Loucy (cell line): ENCODE measurements at regions not wholly inside any gene's neighbourhood (a gene's known extent, or its start where the extent isn't known, plus 50 kb on each side); places are given as distances from the start of the nearest gene placed in this dataset.
"Not testable (repeated sequence)": the region's sequence is repeated elsewhere in the genome, so short reads cannot be mapped to it uniquely, and the experiment has no call there.

ENCODE experiments used
- H2AFZ ChIP-seq: fragments of 200-600 bp; sonication (generic); 2 replicates; pipeline ENCODE4 v1.6.0; 2016; ENCODE audit warnings: antibody characterized with exemption, mild to moderate bottlenecking, low read length, moderate library complexity
- H3F3A ChIP-seq: fragments of 200-600 bp; 2 replicates; pipeline ENCODE4 v1.6.0; 2016; ENCODE audit warnings: antibody characterized with exemption, low read depth, mild to moderate bottlenecking
- H3K27me3 ChIP-seq: fragments of 200-600 bp; sonication (generic); 2 replicates; pipeline ENCODE4 v1.6.1; 2014; ENCODE audit warnings: low read length, mild to moderate bottlenecking; ENCODE audit not compliant: insufficient read depth, poor library complexity, severe bottlenecking
- H3K36me3 ChIP-seq: fragments of 200-600 bp; sonication (generic); 2 replicates; pipeline ENCODE4 v1.6.1; 2016; ENCODE audit warnings: low read length; ENCODE audit not compliant: insufficient read depth
- H3K4me1 ChIP-seq: fragments of 200-600 bp; sonication (generic); 2 replicates; pipeline ENCODE4 v1.5.1; 2014; ENCODE audit warnings: low read length, mild to moderate bottlenecking; ENCODE audit not compliant: insufficient read depth, poor library complexity, severe bottlenecking
- H3K4me2 ChIP-seq: fragments of 200-600 bp; sonication (generic); 2 replicates; pipeline ENCODE4 v1.6.0; 2014; ENCODE audit warnings: antibody characterized with exemption, low read length, low read depth, mild to moderate bottlenecking; ENCODE audit not compliant: poor library complexity, severe bottlenecking
- H3K4me3 ChIP-seq: fragments of 200-600 bp; sonication (generic); 2 replicates; pipeline ENCODE4 v1.5.1; 2014; ENCODE audit warnings: low read length, mild to moderate bottlenecking, mixed read lengths; ENCODE audit not compliant: poor library complexity, severe bottlenecking
- H3K79me2 ChIP-seq: fragments of 200-600 bp; sonication (generic); 2 replicates; pipeline ENCODE4 v1.6.1; 2014; ENCODE audit warnings: low read length; ENCODE audit not compliant: insufficient read depth
- H3K9ac ChIP-seq: fragments of 200-600 bp; sonication (generic); 2 replicates; pipeline ENCODE4 v1.6.0; 2014; ENCODE audit warnings: mild to moderate bottlenecking, low read depth, low read length, moderate library complexity; ENCODE audit not compliant: poor library complexity, severe bottlenecking
- H3K9me2 ChIP-seq: fragments of 200-600 bp; sonication (generic); replicated peaks from 2 replicates; pipeline ENCODE4 v1.6.1; 2016; ENCODE audit warnings: low read depth, low read length, mixed read lengths
- H3K9me3 ChIP-seq: fragments of 200-600 bp; sonication (generic); 2 replicates; pipeline ENCODE4 v1.6.1; 2014; ENCODE audit warnings: mild to moderate bottlenecking, antibody characterized with exemption, low read length, low read depth; ENCODE audit not compliant: insufficient read depth
- H4K20me1 ChIP-seq: fragments of 200-600 bp; sonication (generic); 2 replicates; pipeline ENCODE4 v1.6.0; 2014; ENCODE audit warnings: antibody characterized with exemption, low read length, mild to moderate bottlenecking; ENCODE audit not compliant: insufficient read depth, poor library complexity, severe bottlenecking
- CTCF ChIP-seq: fragments of 200-600 bp; sonication (generic); conservative IDR thresholded peaks from 2 replicates; pipeline ENCODE4 v1.5.1; 2014; ENCODE audit warnings: mild to moderate bottlenecking, antibody characterized with exemption, low read length
- EZH2phosphoT487 ChIP-seq: fragments of 200-600 bp; IDR thresholded peaks from 2 replicates; pipeline ENCODE4 v1.6.1; 2018; ENCODE audit warnings: antibody characterized with exemption, mild to moderate bottlenecking, moderate library complexity, borderline replicate concordance

- no peaks in the 10 kb centered on the region for H3K27me3 ChIP-seq
- H3K36me3 ChIP-seq, result no peaks in the 10 kb centered on the region
- H3K4me1 ChIP-seq, result no peaks in the 10 kb centered on the region
- H3K9me3 ChIP-seq, result no peaks in the 10 kb centered on the region
- H3K79me2 ChIP-seq, result no peaks in the 10 kb centered on the region
- no peak overlapping the region for H2AFZ ChIP-seq
- TF ChIP-seq CTCF, result no peak
- TF ChIP-seq EZH2phosphoT487, result no peak
- H3K9ac ChIP-seq, result no peak overlapping the region
- H3K9me2 ChIP-seq, result no peaks in the 10 kb centered on the region
- H3K4me3 ChIP-seq, result no peak overlapping the region
- H4K20me1 ChIP-seq, result no peaks in the 10 kb centered on the region
- H3K4me2 ChIP-seq, result no peak overlapping the region
- H3F3A ChIP-seq, result no peaks in the 10 kb centered on the region
Observed at GRCh38 chr5:154538492-154538891, 60.5 kb upstream of the HAND1 start.

GRCh38 chr5:154536439-154536838 is 58.4 kb upstream of the HAND1 start:
- H4K20me1 ChIP-seq, H3K27me3 ChIP-seq, H2AFZ ChIP-seq: not testable (repeated sequence)

GRCh38 chr5:154535535-154535934 is 57.5 kb upstream of the HAND1 start:
- no peaks in the 10 kb centered on the region for H3K27me3 ChIP-seq
- no peak overlapping the region for H2AFZ ChIP-seq
- no peaks in the 10 kb centered on the region for H3K4me1 ChIP-seq
- H3K36me3 ChIP-seq, result no peaks in the 10 kb centered on the region
- no peaks in the 10 kb centered on the region for H3K79me2 ChIP-seq
- no peaks in the 10 kb centered on the region for H4K20me1 ChIP-seq
- H3K4me3 ChIP-seq, result no peak overlapping the region
- no peak overlapping the region for H3K9ac ChIP-seq
- H3K9me3 ChIP-seq, result no peaks in the 10 kb centered on the region
- no peaks in the 10 kb centered on the region for H3K9me2 ChIP-seq
- TF ChIP-seq CTCF (no peak), EZH2phosphoT487 (no peak)
- H3K4me2 ChIP-seq, result no peak overlapping the region
- H3F3A ChIP-seq, result no peaks in the 10 kb centered on the region

More at GRCh38 chr5:154536439-154536838, 58.4 kb upstream of the HAND1 start:
- not testable (repeated sequence) for H3K9ac ChIP-seq, H3K4me3 ChIP-seq, H3K79me2 ChIP-seq, H3K4me1 ChIP-seq, H3K36me3 ChIP-seq, H3K9me3 ChIP-seq, H3K9me2 ChIP-seq, H3F3A ChIP-seq, H3K4me2 ChIP-seq

- no peak for TF ChIP-seq EZH2phosphoT487
- TF ChIP-seq CTCF, result no peak
- no peaks in the 10 kb centered on the region for H3K9me2 ChIP-seq
- H3K79me2 ChIP-seq, result no peaks in the 10 kb centered on the region
- H2AFZ ChIP-seq, result no peak overlapping the region
- no peak overlapping the region for H3K4me2 ChIP-seq
- no peaks in the 10 kb centered on the region for H3K4me1 ChIP-seq
- H3K4me3 ChIP-seq, result no peak overlapping the region
- no peak overlapping the region for H3K9ac ChIP-seq
- H3K9me3 ChIP-seq, result no peaks in the 10 kb centered on the region
- no peaks in the 10 kb centered on the region for H3K27me3 ChIP-seq
- no peaks in the 10 kb centered on the region for H4K20me1 ChIP-seq
- H3F3A ChIP-seq, result no peaks in the 10 kb centered on the region
- H3K36me3 ChIP-seq, result no peaks in the 10 kb centered on the region
Observed at GRCh38 chr5:154534457-154535050, 56.5 kb upstream of the HAND1 start.
